GM12873 (cell line): ENCODE measurements at regions not wholly inside any gene's neighbourhood (a gene's known extent, or its start where the extent isn't known, plus 50 kb on each side); places are given as distances from the start of the nearest gene placed in this dataset.
A peak's percentile ranks its signal among the peaks of the same experiment; 100 is the strongest.

Source experiments
- CTCF ChIP-seq: IDR thresholded peaks from 2 replicates; pipeline ENCODE4 v1.5.1; 2012; ENCODE audit warnings: low read depth, mild to moderate bottlenecking, moderate library complexity, low read length, control low read depth; ENCODE audit not compliant: insufficient read depth; ENCODE audit errors: missing control alignments

GRCh38 chr2:58569475-58570185, 328.5 kb upstream of the FANCL start:
- no peak for TF ChIP-seq CTCF

- no peak for TF ChIP-seq CTCF
Observed at GRCh38 chr2:58568901-58569300, 327.8 kb upstream of the FANCL start.

GRCh38 chr2:58562276-58562675, 321.2 kb upstream of the FANCL start:
- TF ChIP-seq CTCF, result no peak

- no peak for TF ChIP-seq CTCF
Observed at GRCh38 chr2:58560531-58560930, 319.4 kb upstream of the FANCL start.

- no peak for TF ChIP-seq CTCF
Observed at GRCh38 chr2:58558881-58559280, 317.8 kb upstream of the FANCL start.

- TF ChIP-seq CTCF, result no peak
Observed at GRCh38 chr2:58557176-58557575, 316.1 kb upstream of the FANCL start.

- TF ChIP-seq CTCF, result peak; percentile 45
Observed at GRCh38 chr2:58553937-58554336, 312.8 kb upstream of the FANCL start.
